Endothelial cell of umbilical vein (primary cell): ENCODE measurements at regions not wholly inside any gene's neighbourhood (a gene's known extent, or its start where the extent isn't known, plus 50 kb on each side); places are given as distances from the start of the nearest gene placed in this dataset.

ENCODE experiments used
- CTCF ChIP-seq, 2 donors: IDR thresholded peaks; 1 replicate in 1 of 2; 2 replicates in 1 of 2; pipeline ENCODE4 v1.5.1; 2011; ENCODE audit warnings: low read length in 2 of 2, mild to moderate bottlenecking in 2 of 2, moderate library complexity in 2 of 2, control low read depth in 1 of 2, inconsistent platforms in 1 of 2, low read depth in 1 of 2; ENCODE audit not compliant: insufficient read depth in 1 of 2; ENCODE audit errors: extremely low read depth in 1 of 2
- POLR2A ChIP-seq: IDR thresholded peaks from 2 replicates; pipeline ENCODE4 v1.6.1; 2012; ENCODE audit warnings: low read depth, mild to moderate bottlenecking, control low read depth, low read length
- POLR2AphosphoS5 ChIP-seq: IDR thresholded peaks from 2 replicates; pipeline ENCODE4 v1.6.1; 2012; ENCODE audit warnings: low read depth, mild to moderate bottlenecking, control low read depth, low read length, moderate library complexity; ENCODE audit not compliant: insufficient read depth

- TF ChIP-seq CTCF (IDR thresholded peaks at IDR 0.05; ENCODE audit: extremely low read depth in 1 of 2, insufficient read depth in 1 of 2, low read depth in 1 of 2, low read length in 2 of 2), result no peak
- TF ChIP-seq POLR2A, result no peak
- TF ChIP-seq POLR2AphosphoS5, result no peak
These were observed 223.4 kb upstream of the FOXQ1 start for GRCh38 chr6:1088492-1089001.
